CD4-positive, CD25-positive, alpha-beta regulatory T cell (primary cell): ENCODE measurements at regions not wholly inside any gene's neighbourhood (a gene's known extent, or its start where the extent isn't known, plus 50 kb on each side); places are given as distances from the start of the nearest gene placed in this dataset.

Experiments used
- ATAC-seq, 2 donors: fragments of 150-1000 bp; cut with Tn5 transposase; one replicate each; pipeline ENCODE4 v1.10.0; 2021; ENCODE audit warnings: low read depth in 2 of 2, moderate number of reproducible peaks in 2 of 2, moderate library complexity in 1 of 2
- DNase-seq, 3 donors: peaks; one replicate each; pipeline versions ENCODE4 v3.0.0 to v3.0.0-alpha.2; 2012 to 2022; ENCODE audit warnings: mixed read lengths in 1 of 3
- H3K27ac ChIP-seq: one replicate; pipeline ENCODE4 v1.7.0; 2013; ENCODE audit warnings: mild to moderate bottlenecking, low read length; ENCODE audit not compliant: insufficient read depth, poor library complexity, severe bottlenecking
- H3K27me3 ChIP-seq: one replicate; pipeline ENCODE4 v1.7.0; 2013; ENCODE audit warnings: low read length; ENCODE audit not compliant: control insufficient read depth, insufficient read depth
- H3K36me3 ChIP-seq: one replicate; pipeline ENCODE4 v1.7.0; 2013; ENCODE audit warnings: mild to moderate bottlenecking, low read length, moderate library complexity; ENCODE audit not compliant: control insufficient read depth, insufficient read depth
- H3K4me1 ChIP-seq: 2 replicates; pipeline ENCODE4 v1.7.0; 2013; ENCODE audit warnings: mild to moderate bottlenecking, low read length; ENCODE audit not compliant: insufficient read depth, control insufficient read depth, poor library complexity, severe bottlenecking
- H3K4me3 ChIP-seq: one replicate; pipeline ENCODE4 v1.7.0; 2013; ENCODE audit warnings: low read depth, mild to moderate bottlenecking, low read length, moderate library complexity
- H3K9me3 ChIP-seq, 2 experiments: 1 replicate in 1 of 2; 2 replicates in 1 of 2; pipeline ENCODE4 v1.7.0; 2013; ENCODE audit warnings: low read length in 2 of 2, mild to moderate bottlenecking in 1 of 2, moderate library complexity in 1 of 2; ENCODE audit not compliant: control insufficient read depth in 2 of 2
- H3K27ac Mint-ChIP-seq, 3 donors: one replicate each; pipeline ENCODE4 v1.8.0; 2020 to 2022; ENCODE audit warnings: mild to moderate bottlenecking in 3 of 3, mixed read lengths in 3 of 3, moderate library complexity in 2 of 3
- H3K27me3 Mint-ChIP-seq: one replicate; pipeline ENCODE4 v1.8.0; 2022; ENCODE audit warnings: mild to moderate bottlenecking, mixed read lengths
- H3K36me3 Mint-ChIP-seq: one replicate; pipeline ENCODE4 v1.8.0; 2020; ENCODE audit warnings: mixed read lengths
- H3K4me1 Mint-ChIP-seq, 4 donors: one replicate each; pipeline ENCODE4 v1.8.0; 2020 to 2022; ENCODE audit warnings: mixed read lengths in 4 of 4, mild to moderate bottlenecking in 1 of 4
- H3K4me3 Mint-ChIP-seq, 4 donors: one replicate each; pipeline ENCODE4 v1.8.0; 2020 to 2022; ENCODE audit warnings: mild to moderate bottlenecking in 4 of 4, mixed read lengths in 4 of 4, moderate library complexity in 3 of 4
- H3K9me3 Mint-ChIP-seq, 7 donors: one replicate each; pipeline ENCODE4 v1.8.0; 2020 to 2022; ENCODE audit warnings: mixed read lengths in 7 of 7, mild to moderate bottlenecking in 3 of 7, moderate library complexity in 2 of 7

DNA sequence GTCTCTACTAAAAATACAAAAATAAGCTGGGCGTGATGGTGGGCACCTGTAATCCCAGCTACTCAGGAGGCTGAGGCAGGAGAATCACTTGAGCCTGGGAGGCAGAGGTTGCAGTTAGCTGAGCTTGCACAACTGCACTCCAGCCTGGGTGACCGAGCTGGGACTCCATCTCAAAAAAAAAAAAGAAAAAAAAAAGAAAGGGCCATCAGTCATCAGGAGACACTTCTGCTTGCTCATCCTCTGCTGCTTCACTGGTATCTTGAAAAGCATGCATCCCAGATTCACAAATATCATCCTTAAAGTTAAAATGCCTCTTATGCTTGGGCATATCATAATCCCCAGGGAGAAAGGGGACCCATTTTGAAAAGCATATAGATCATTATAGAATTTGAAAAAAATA, 176.6 kb upstream of the NR2F2 start:
- Mint-ChIP-seq H3K27me3 (no peaks in the 10 kb centered on the region), H3K4me1 (no peaks in the 10 kb centered on the region), H3K9me3 (peaks cover 0 to 6% (median 0%) of the 10 kb centered on the region in 7 donors), H3K27ac (no peak overlapping the region), H3K4me3 (no peak overlapping the region), H3K36me3 (no peaks in the 10 kb centered on the region)
- Histone ChIP-seq H3K27ac (no peak overlapping the region), H3K4me1 (no peaks in the 10 kb centered on the region), H3K9me3 (no peaks in the 10 kb centered on the region), H3K36me3 (no peaks in the 10 kb centered on the region), H3K4me3 (no peak overlapping the region), H3K27me3 (no peaks in the 10 kb centered on the region)
- ATAC-seq = no peak
- no peak for DNase-seq

GRCh38 chr15:96158938-96159337, 171.6 kb upstream of the NR2F2 start:
- H3K36me3 ChIP-seq = no peaks in the 10 kb centered on the region
- H3K27ac ChIP-seq = no peak overlapping the region
- peaks cover 0 to 6% (median 0%) of the 10 kb centered on the region in 7 donors for H3K9me3 Mint-ChIP-seq
- no peaks in the 10 kb centered on the region for H3K9me3 ChIP-seq
- no peaks in the 10 kb centered on the region for H3K4me1 Mint-ChIP-seq
- H3K4me3 Mint-ChIP-seq = no peak overlapping the region
- no peak overlapping the region for H3K27ac Mint-ChIP-seq
- no peak for DNase-seq
- no peaks in the 10 kb centered on the region for H3K27me3 Mint-ChIP-seq
- no peaks in the 10 kb centered on the region for H3K27me3 ChIP-seq
- no peaks in the 10 kb centered on the region for H3K4me1 ChIP-seq
- H3K36me3 Mint-ChIP-seq = no peaks in the 10 kb centered on the region
- H3K4me3 ChIP-seq = no peak overlapping the region
- ATAC-seq = no peak

DNA sequence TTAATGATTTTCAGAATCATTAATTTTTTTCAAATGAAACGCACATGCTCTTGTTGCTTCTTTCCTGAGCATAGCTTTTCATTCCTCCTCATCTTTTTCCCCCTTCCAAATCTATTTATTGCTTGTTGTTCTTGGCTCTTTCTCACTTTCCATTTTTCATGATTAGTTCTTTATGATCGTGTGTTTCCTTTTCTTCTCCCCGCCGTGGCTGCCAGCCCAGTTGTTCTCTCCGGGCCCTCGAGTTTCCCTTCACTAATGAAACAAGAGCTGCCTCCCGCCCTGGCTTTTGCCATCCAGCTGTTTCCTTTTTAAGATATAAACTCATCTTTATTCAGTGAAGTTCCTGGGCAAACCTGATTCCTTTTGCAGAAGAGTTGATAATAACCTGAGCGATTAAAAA, 170.2 kb upstream of the NR2F2 start:
- Histone ChIP-seq H3K36me3 (no peaks in the 10 kb centered on the region), H3K27ac (no peak overlapping the region), H3K4me1 (no peaks in the 10 kb centered on the region), H3K4me3 (no peak overlapping the region), H3K9me3 (no peaks in the 10 kb centered on the region), H3K27me3 (no peaks in the 10 kb centered on the region)
- H3K9me3 Mint-ChIP-seq = peaks cover 0 to 2% (median 0%) of the 10 kb centered on the region in 7 donors
- H3K4me3 Mint-ChIP-seq = no peak overlapping the region
- no peak for ATAC-seq
- H3K4me1 Mint-ChIP-seq = no peaks in the 10 kb centered on the region
- H3K36me3 Mint-ChIP-seq = no peaks in the 10 kb centered on the region
- no peaks in the 10 kb centered on the region for H3K27me3 Mint-ChIP-seq
- no peak overlapping the region for H3K27ac Mint-ChIP-seq
- DNase-seq = no peak

DNA sequence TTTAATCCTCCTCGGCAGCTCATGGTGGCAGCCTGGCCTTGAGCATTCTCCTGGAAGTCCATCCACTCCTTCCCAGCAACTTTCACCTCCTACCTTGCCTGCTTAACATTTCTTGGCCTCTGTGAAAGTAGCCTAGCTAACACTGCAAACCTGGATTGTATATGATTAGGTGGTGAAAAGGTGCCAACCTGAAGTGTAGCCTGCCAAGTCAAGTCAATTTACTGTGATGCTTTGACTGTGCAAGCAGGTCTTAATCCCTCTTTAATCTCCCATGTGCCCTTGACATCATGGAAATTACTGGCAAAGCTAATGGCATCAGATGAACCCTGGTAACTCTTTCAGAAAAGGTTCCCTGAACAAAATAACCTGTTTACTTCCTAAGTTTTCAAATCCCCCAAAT, 169.7 kb upstream of the NR2F2 start:
- Histone ChIP-seq H3K9me3 (no peaks in the 10 kb centered on the region), H3K4me3 (no peak overlapping the region), H3K36me3 (no peaks in the 10 kb centered on the region), H3K4me1 (no peaks in the 10 kb centered on the region), H3K27me3 (no peaks in the 10 kb centered on the region), H3K27ac (no peak overlapping the region)
- Mint-ChIP-seq H3K27me3 (no peaks in the 10 kb centered on the region), H3K4me3 (no peak overlapping the region), H3K4me1 (no peaks in the 10 kb centered on the region), H3K27ac (no peak overlapping the region), H3K9me3 (peaks cover 0 to 2% (median 0%) of the 10 kb centered on the region in 7 donors), H3K36me3 (no peaks in the 10 kb centered on the region)
- no peak for DNase-seq
- ATAC-seq = no peak

- Histone ChIP-seq H3K27me3 (no peaks in the 10 kb centered on the region), H3K27ac (no peak overlapping the region), H3K9me3 (no peaks in the 10 kb centered on the region), H3K4me3 (no peak overlapping the region), H3K4me1 (no peaks in the 10 kb centered on the region), H3K36me3 (no peaks in the 10 kb centered on the region)
- no peak for DNase-seq
- H3K27ac Mint-ChIP-seq = no peak overlapping the region
- H3K4me3 Mint-ChIP-seq = no peak overlapping the region
- H3K36me3 Mint-ChIP-seq = no peaks in the 10 kb centered on the region
- no peak for ATAC-seq
- peaks cover 0 to 4% (median 0%) of the 10 kb centered on the region in 7 donors for H3K9me3 Mint-ChIP-seq
- H3K27me3 Mint-ChIP-seq = no peaks in the 10 kb centered on the region
- H3K4me1 Mint-ChIP-seq = no peaks in the 10 kb centered on the region
Observed at GRCh38 chr15:96162322-96162721, 168.2 kb upstream of the NR2F2 start.

- H3K4me3 ChIP-seq = no peak overlapping the region
- H3K36me3 ChIP-seq = no peaks in the 10 kb centered on the region
- H3K9me3 Mint-ChIP-seq = peaks cover 0 to 6% (median 0%) of the 10 kb centered on the region in 7 donors
- H3K4me1 ChIP-seq = no peaks in the 10 kb centered on the region
- no peaks in the 10 kb centered on the region for H3K36me3 Mint-ChIP-seq
- DNase-seq (no peak), ATAC-seq (no peak)
- no peaks in the 10 kb centered on the region for H3K4me1 Mint-ChIP-seq
- H3K27me3 ChIP-seq = no peaks in the 10 kb centered on the region
- H3K27ac Mint-ChIP-seq = no peak overlapping the region
- no peaks in the 10 kb centered on the region for H3K9me3 ChIP-seq
- no peak overlapping the region for H3K4me3 Mint-ChIP-seq
- H3K27ac ChIP-seq = no peak overlapping the region
- H3K27me3 Mint-ChIP-seq = no peaks in the 10 kb centered on the region
Observed at GRCh38 chr15:96165081-96165480, 165.4 kb upstream of the NR2F2 start.

- no peaks in the 10 kb centered on the region for H3K9me3 ChIP-seq
- ATAC-seq (no peak), DNase-seq (no peak)
- H3K4me3 ChIP-seq = no peak overlapping the region
- Mint-ChIP-seq H3K4me3 (no peak overlapping the region), H3K4me1 (no peaks in the 10 kb centered on the region), H3K9me3 (peaks cover 0 to 6% (median 0%) of the 10 kb centered on the region in 7 donors), H3K27me3 (no peaks in the 10 kb centered on the region), H3K36me3 (no peaks in the 10 kb centered on the region), H3K27ac (no peak overlapping the region)
- H3K4me1 ChIP-seq = no peaks in the 10 kb centered on the region
- no peak overlapping the region for H3K27ac ChIP-seq
- no peaks in the 10 kb centered on the region for H3K36me3 ChIP-seq
- no peaks in the 10 kb centered on the region for H3K27me3 ChIP-seq
Observed at GRCh38 chr15:96165775-96166174, 164.7 kb upstream of the NR2F2 start.

DNA sequence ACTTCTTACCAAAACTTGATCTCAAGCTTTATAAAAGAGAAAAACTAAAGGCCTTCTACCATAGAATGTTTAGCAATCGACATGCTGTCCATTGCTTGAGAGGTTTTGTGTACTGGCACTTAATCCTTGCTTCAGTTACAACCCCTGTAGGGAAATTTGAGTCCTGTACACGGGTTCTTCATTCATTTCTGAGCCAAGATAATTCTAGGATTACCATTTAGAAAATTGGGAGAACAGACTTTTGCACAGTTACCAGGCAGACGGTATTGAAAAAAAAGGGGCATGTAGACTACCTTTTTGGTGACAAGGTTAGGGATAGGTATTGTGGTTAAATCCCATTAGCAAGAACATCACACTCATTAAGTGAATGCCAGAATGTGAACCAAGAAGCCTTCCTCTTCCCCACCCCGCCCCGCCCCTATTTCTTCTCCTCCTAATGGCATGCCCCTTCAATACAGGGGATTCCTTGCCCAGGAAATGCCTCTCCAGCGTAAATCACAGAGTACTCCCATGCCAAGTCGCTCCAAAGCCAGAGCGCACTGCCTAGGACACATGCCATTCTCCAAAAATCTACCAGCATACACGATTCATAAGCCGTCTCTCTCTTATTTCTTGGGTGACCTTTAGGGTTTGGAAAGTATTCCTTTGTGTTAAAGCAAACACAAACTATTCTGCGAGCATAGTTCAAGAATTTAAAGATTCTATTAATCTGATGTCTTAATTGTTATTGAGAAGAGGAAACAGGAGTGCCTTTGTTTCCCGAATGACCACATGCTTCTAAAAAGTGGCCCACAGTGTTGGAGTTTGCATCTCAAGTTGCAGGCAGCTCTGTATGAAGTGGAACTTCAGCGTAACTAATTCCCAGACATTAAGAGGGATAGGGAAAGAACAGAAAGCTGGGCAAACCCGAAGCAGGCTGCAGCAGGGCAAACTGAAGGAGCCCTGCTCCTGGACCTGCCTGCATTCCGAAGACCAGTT, 164.0 kb upstream of the NR2F2 start:
- Histone ChIP-seq H3K36me3 (no peaks in the 10 kb centered on the region), H3K9me3 (no peaks in the 10 kb centered on the region), H3K4me3 (no peak overlapping the region), H3K27me3 (no peaks in the 10 kb centered on the region), H3K27ac (no peak overlapping the region), H3K4me1 (no peaks in the 10 kb centered on the region)
- no peak for ATAC-seq
- no peaks in the 10 kb centered on the region for H3K36me3 Mint-ChIP-seq
- no peak overlapping the region for H3K4me3 Mint-ChIP-seq
- peaks cover 0 to 6% (median 0%) of the 10 kb centered on the region in 7 donors for H3K9me3 Mint-ChIP-seq
- no peak overlapping the region for H3K27ac Mint-ChIP-seq
- H3K27me3 Mint-ChIP-seq = no peaks in the 10 kb centered on the region
- H3K4me1 Mint-ChIP-seq = no peaks in the 10 kb centered on the region
- DNase-seq = no peak
